Body of pancreas (tissue), 4 donors: ENCODE measurements at regions not wholly inside any gene's neighbourhood (a gene's known extent, or its start where the extent isn't known, plus 50 kb on each side); places are given as distances from the start of the nearest gene placed in this dataset.
A peak's percentile ranks its signal among the peaks of the same experiment; 100 is the strongest.

Experiments
- ATAC-seq: fragments of 150-250 bp; one replicate; pipeline ENCODE4 v1.9.1; 2016
- DNase-seq, 4 donors: peaks; one replicate each; pipeline ENCODE4 v3.0.0-alpha.2; 2019
- H3K27ac ChIP-seq, 4 donors: fragments of 200-600 bp; sonication (generic); 1 replicate in 3 of 4; 2 replicates in 1 of 4; pipeline versions ENCODE4 v1.5.1 to v1.6.1; 2016 to 2019; ENCODE audit warnings: mild to moderate bottlenecking in 1 of 4, mixed read lengths in 1 of 4, moderate library complexity in 1 of 4
- H3K27me3 ChIP-seq, 2 donors: fragments of 200-600 bp; sonication (generic); one replicate each; pipeline ENCODE4 v1.6.0; 2016; ENCODE audit warnings: mild to moderate bottlenecking in 1 of 2
- H3K36me3 ChIP-seq, 2 donors: fragments of 200-600 bp; sonication (generic); replicated peaks in 1 of 2; 2 replicates each; pipeline ENCODE4 v1.5.1; 2016; ENCODE audit warnings: low read depth in 2 of 2; ENCODE audit not compliant: insufficient read depth in 1 of 2
- H3K4me1 ChIP-seq: fragments of 200-600 bp; sonication (generic); one replicate; pipeline ENCODE4 v1.6.0; 2016
- H3K4me3 ChIP-seq, 2 donors: fragments of 200-600 bp; sonication (generic); 1 replicate in 1 of 2; 2 replicates in 1 of 2; pipeline ENCODE4 v1.5.1; 2016 to 2019
- H3K9me3 ChIP-seq, 3 donors: fragments of 200-600 bp; sonication (generic); 1 replicate in 2 of 3; 2 replicates in 1 of 3; pipeline ENCODE4 v1.5.1; 2016
- CTCF ChIP-seq, 7 experiments: fragments of 450-650 bp in 4 of 7; fragments of 200-600 bp in 3 of 7; sonication (generic) in 3 of 7; IDR thresholded peaks; one replicate each; pipeline ENCODE4 v1.5.1; 2016 to 2019; ENCODE audit warnings: antibody characterized with exemption in 7 of 7
- POLR2A ChIP-seq, 3 donors: fragments of 450-650 bp; IDR thresholded peaks; one replicate each; pipeline ENCODE4 v1.6.1; 2016; ENCODE audit warnings: antibody characterized with exemption in 3 of 3, mild to moderate bottlenecking in 2 of 3
- WGBS, 2 donors: methylation state at CpG; one replicate each; pipeline ENCODE4 v1.1.5; 2017; 5-methylcytosine and 5-hydroxymethylcytosine counted together
- intact Hi-C: fragments of 100-400 bp; cut with DNase I; formaldehyde crosslinking; loops from one replicate; pipeline ENCODE4 v1.15.1; 2023

DNA sequence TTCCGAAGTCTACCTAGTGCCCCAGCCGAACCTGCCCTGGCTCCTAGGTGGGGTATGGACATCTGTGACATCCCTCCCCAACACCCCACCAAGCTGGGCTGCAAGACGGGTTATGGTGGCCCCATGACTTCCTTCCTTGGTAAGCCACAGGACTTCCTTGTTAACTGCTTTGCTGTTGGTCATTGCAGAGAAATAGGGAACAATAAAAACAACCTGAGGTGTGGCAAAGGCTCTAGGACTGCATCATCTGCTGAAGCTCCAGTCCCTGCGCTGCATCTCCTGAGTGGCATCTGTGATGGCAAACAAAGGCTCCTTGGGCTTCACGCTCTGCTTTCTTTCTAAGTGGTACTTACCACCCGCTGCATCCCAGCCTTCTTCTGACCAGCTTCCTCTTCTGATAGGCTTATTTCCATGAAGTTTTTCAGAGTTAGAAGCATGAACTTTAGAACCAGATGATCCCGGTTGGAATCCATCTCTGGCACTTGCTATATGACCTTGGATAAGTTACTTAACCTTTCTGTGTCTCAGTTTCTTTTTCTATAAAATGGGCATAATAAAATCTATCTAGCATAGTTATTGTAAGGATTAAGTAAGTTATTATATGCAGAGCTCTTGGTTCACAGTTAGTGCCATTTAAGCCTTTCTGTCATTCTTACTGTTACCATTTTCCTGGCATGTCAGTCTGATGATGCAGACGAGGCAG, 216.8 kb downstream of the RPS24 start:
- WGBS, 2 donors, result 76 to 82% methylated on average over 8 of the region's 8 CpGs
- ATAC-seq (no peak), DNase-seq (peak in 1 of 4 donors; percentile 17)
- H3K36me3 ChIP-seq, result no peaks in the 10 kb centered on the region
- H3K4me3 ChIP-seq, result no peak overlapping the region
- no peaks in the 10 kb centered on the region for H3K27me3 ChIP-seq
- no peak for TF ChIP-seq POLR2A (IDR thresholded peaks at IDR 0.05)
- TF ChIP-seq CTCF (IDR thresholded peaks at IDR 0.05), result no peak
- no peak overlapping the region for H3K27ac ChIP-seq
- intact Hi-C loops, result no loop called here
- H3K9me3 ChIP-seq, result no peaks in the 10 kb centered on the region
- H3K4me1 ChIP-seq, result no peaks in the 10 kb centered on the region

DNA sequence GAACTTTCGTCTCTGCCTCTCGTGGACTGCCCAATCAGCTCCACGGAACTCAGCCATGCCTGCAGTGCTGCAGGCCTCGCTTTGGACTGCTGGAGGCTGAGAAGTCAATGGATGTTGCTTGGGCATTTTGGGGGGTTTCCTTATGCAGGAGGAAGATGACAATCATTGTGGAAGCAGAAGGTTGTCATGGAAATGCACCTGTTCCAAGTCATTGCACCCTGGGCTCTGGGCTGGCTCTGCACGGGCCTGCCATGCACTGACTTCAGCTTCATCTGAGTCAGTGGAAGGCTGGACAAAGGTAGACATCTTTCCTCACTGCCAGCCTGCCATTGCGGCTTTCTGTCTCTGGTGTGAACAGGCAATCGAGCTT, 217.3 kb downstream of the RPS24 start:
- TF ChIP-seq POLR2A (IDR thresholded peaks at IDR 0.05) (no peak), CTCF (IDR thresholded peaks at IDR 0.05) (no peak)

DNA sequence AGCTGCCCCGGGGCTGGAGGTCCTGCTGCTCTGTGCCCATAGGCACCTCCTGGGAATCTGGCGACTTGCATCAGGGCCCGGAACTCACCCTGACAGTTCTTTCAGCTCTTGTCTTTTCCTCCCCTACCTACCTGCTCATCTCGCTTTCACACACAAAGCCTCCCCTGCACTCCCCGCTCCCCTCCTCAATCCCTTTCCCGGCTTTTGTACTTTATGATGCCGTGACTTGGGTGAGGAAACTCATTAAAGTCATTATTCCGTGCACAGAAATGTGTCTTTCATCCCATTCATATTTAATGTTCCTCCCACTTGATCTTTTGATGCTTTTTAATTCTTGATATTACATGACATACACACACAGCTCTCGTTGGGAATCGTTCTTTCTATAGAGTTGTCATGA, 218.6 kb downstream of the RPS24 start:
- no peaks in the 10 kb centered on the region for H3K36me3 ChIP-seq
- H3K4me1 ChIP-seq, result no peaks in the 10 kb centered on the region
- DNase-seq (no peak), ATAC-seq (no peak)
- 87% methylated on average over 10 of the region's 10 CpGs for WGBS, 2 donors
- intact Hi-C loops, result no loop called here
- TF ChIP-seq CTCF (IDR thresholded peaks at IDR 0.05) (no peak), POLR2A (IDR thresholded peaks at IDR 0.05) (no peak)
- H3K27me3 ChIP-seq, result no peaks in the 10 kb centered on the region
- H3K27ac ChIP-seq, result no peak overlapping the region
- no peak overlapping the region for H3K4me3 ChIP-seq
- no peaks in the 10 kb centered on the region for H3K9me3 ChIP-seq

More for the DNA sequence above, 217.3 kb downstream of the RPS24 start:
- intact Hi-C loops, result no loop called here
- DNase-seq (no peak), ATAC-seq (no peak)
- 78 to 88% methylated on average over 7 of the region's 7 CpGs for WGBS, 2 donors
- no peak overlapping the region for H3K27ac ChIP-seq
- no peaks in the 10 kb centered on the region for H3K36me3 ChIP-seq
- H3K4me3 ChIP-seq, result no peak overlapping the region
- H3K27me3 ChIP-seq, result no peaks in the 10 kb centered on the region
- no peaks in the 10 kb centered on the region for H3K9me3 ChIP-seq
- H3K4me1 ChIP-seq, result no peaks in the 10 kb centered on the region

DNA sequence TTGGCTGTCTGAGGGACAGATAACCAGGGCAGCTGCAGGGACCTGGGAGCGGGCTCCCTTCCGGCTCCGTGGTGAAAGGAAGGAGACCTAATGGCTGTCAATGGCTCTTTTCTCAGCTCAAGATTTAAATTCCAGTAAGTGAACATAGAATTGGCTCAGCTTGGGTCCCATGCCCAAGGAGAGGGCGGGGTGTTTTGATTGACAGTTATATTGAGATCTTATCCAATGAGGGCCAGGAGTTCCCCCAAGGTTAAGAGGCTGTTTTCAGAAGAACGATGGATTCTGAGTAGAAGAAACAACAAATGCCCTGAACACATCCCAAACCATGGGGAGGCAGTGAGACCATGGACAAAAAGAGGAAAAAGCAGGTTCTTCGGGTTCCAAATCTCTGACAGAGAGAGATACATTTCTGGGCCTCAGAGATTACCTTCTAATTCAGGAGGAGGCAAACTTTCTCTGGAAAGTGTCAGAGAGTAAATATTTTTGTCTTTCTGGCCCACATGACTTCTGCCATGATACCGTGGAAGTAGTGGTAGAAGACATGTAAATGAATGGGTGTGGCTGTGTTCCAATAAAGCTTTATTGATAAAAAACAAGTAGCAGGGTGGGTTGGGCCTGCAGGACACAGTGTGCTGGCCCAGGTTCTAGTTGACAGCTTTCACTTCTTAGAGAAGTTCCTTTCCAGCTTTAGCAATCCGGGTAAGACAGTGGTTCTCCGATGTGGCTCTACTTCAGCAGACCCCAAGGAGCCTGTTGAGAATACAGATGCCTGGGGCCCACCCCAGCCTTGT, 219.6 kb downstream of the RPS24 start:
- H3K27ac ChIP-seq, result no peak overlapping the region
- no peak for DNase-seq
- WGBS, 2 donors, result 83 to 92% methylated on average over 9 of the region's 9 CpGs
- no peaks in the 10 kb centered on the region for H3K27me3 ChIP-seq
- no peaks in the 10 kb centered on the region for H3K36me3 ChIP-seq
- no peaks in the 10 kb centered on the region for H3K9me3 ChIP-seq
- no peaks in the 10 kb centered on the region for H3K4me1 ChIP-seq
- no peak overlapping the region for H3K4me3 ChIP-seq
- intact Hi-C loops, result no loop called here
- ATAC-seq, result no peak
- TF ChIP-seq POLR2A (IDR thresholded peaks at IDR 0.05) (no peak), CTCF (IDR thresholded peaks at IDR 0.05) (no peak)
